Right ventricle myocardium superior (tissue), 1 donor: ENCODE measurements at regions not wholly inside any gene's neighbourhood (a gene's known extent, or its start where the extent isn't known, plus 50 kb on each side); places are given as distances from the start of the nearest gene placed in this dataset.
"Not testable (repeated sequence)": the region's sequence is repeated elsewhere in the genome, so short reads cannot be mapped to it uniquely, and the experiment has no call there.

ENCODE experiments used
- ATAC-seq: fragments of 200-7000 bp; cut with Tn5 transposase; one replicate; pipeline ENCODE4 v1.9.1; 2020; ENCODE audit warnings: mild to moderate bottlenecking; ENCODE audit not compliant: poor library complexity
- DNase-seq: peaks from one replicate; pipeline ENCODE4 v3.0.0-alpha.2; 2020
- intact Hi-C: fragments of 100-400 bp; cut with DNase I; formaldehyde crosslinking; loops from one replicate; pipeline ENCODE4 v1.11.2; 2022
- donor health status: DM: no; HTN: yes; CAD: no; lungs with severe emphysema.

GRCh38 chr7:121515229-121515628, 119.1 kb upstream of the FAM3C start:
- intact Hi-C loops = no loop called here
- ATAC-seq (no peak), DNase-seq (no peak)

- DNase-seq (no peak), ATAC-seq (no peak)
- intact Hi-C loops = no loop called here
These were observed 117.0 kb upstream of the FAM3C start for GRCh38 chr7:121513105-121513504.

GRCh38 chr7:121510858-121511482, 114.9 kb upstream of the FAM3C start:
- ATAC-seq (no peak), DNase-seq (no peak)
- intact Hi-C loops = no loop called here

- DNase-seq (no peak), ATAC-seq (no peak)
These were observed 114.2 kb upstream of the FAM3C start for GRCh38 chr7:121510302-121510701.

GRCh38 chr7:121505540-121506182, 109.6 kb upstream of the FAM3C start:
- intact Hi-C loops = no loop called here

More at GRCh38 chr7:121510302-121510701, 114.2 kb upstream of the FAM3C start:
- intact Hi-C loops = no loop called here

GRCh38 chr7:121505021-121505420, 108.9 kb upstream of the FAM3C start:
- no peak for ATAC-seq
- no peak for DNase-seq
- intact Hi-C loops = no loop called here

More at GRCh38 chr7:121505540-121506182, 109.6 kb upstream of the FAM3C start:
- DNase-seq = no peak
- ATAC-seq = no peak

- DNase-seq = no peak
- ATAC-seq = no peak
- intact Hi-C loops = no loop called here
These were observed 108.4 kb upstream of the FAM3C start for GRCh38 chr7:121504482-121504881.

- ATAC-seq = no peak
- DNase-seq = no peak
- intact Hi-C loops = no loop called here
These were observed 107.6 kb upstream of the FAM3C start for GRCh38 chr7:121503730-121504129.

- intact Hi-C loops = no loop called here
- ATAC-seq = no peak
These were observed 106.9 kb upstream of the FAM3C start for GRCh38 chr7:121503039-121503438.

GRCh38 chr7:121501566-121501965, 105.5 kb upstream of the FAM3C start:
- DNase-seq (no peak), ATAC-seq (no peak)
- intact Hi-C loops = no loop called here

More at GRCh38 chr7:121503039-121503438, 106.9 kb upstream of the FAM3C start:
- DNase-seq = no peak

GRCh38 chr7:121500360-121501058, 104.4 kb upstream of the FAM3C start:
- ATAC-seq (no peak), DNase-seq (no peak)
- intact Hi-C loops = no loop called here

- intact Hi-C loops = no loop called here
- ATAC-seq = no peak
- no peak for DNase-seq
These were observed 103.5 kb upstream of the FAM3C start for GRCh38 chr7:121499624-121500023.

- ATAC-seq (no peak), DNase-seq (no peak)
- intact Hi-C loops = no loop called here
These were observed 102.7 kb upstream of the FAM3C start for GRCh38 chr7:121498816-121499215.

GRCh38 chr7:121497545-121497944, 101.4 kb upstream of the FAM3C start:
- DNase-seq, ATAC-seq, intact Hi-C loops: not testable (repeated sequence)

- intact Hi-C loops = no loop called here
- DNase-seq (no peak), ATAC-seq (no peak)
These were observed 98.4 kb upstream of the FAM3C start for GRCh38 chr7:121494516-121494915.

GRCh38 chr7:121493553-121493952, 97.4 kb upstream of the FAM3C start:
- intact Hi-C loops = no loop called here
- DNase-seq = no peak

GRCh38 chr7:121490309-121490708, 94.2 kb upstream of the FAM3C start:
- no peak for ATAC-seq
- intact Hi-C loops = no loop called here
- DNase-seq = no peak

More at GRCh38 chr7:121493553-121493952, 97.4 kb upstream of the FAM3C start:
- no peak for ATAC-seq

- DNase-seq (no peak), ATAC-seq (no peak)
- intact Hi-C loops = no loop called here
These were observed 93.3 kb upstream of the FAM3C start for GRCh38 chr7:121489440-121489839.

- intact Hi-C loops = no loop called here
- DNase-seq (no peak), ATAC-seq (no peak)
These were observed 92.1 kb upstream of the FAM3C start for GRCh38 chr7:121488111-121488650.

- intact Hi-C loops = no loop called here
- ATAC-seq = no peak
- no peak for DNase-seq
These were observed 90.5 kb upstream of the FAM3C start for GRCh38 chr7:121486590-121486989.
